Spinal cord (tissue), 9 donors: ENCODE measurements at regions not wholly inside any gene's neighbourhood (a gene's known extent, or its start where the extent isn't known, plus 50 kb on each side); places are given as distances from the start of the nearest gene placed in this dataset.
A peak's percentile ranks its signal among the peaks of the same experiment; 100 is the strongest.

ENCODE experiments used
- DNase-seq, 6 donors: peaks; one replicate each; pipeline versions ENCODE4 v3.0.0 to v3.0.0-alpha.2; 2013 to 2015; ENCODE audit warnings: low spot score in 6 of 6, low read depth in 4 of 6
- H3K27ac ChIP-seq: one replicate; pipeline ENCODE4 v1.5.1; 2013; ENCODE audit warnings: low read depth, low read length, control low read depth
- H3K27me3 ChIP-seq: one replicate; pipeline ENCODE4 v1.6.1; 2013; ENCODE audit warnings: low read length; ENCODE audit not compliant: control insufficient read depth, insufficient read depth
- H3K36me3 ChIP-seq: one replicate; pipeline ENCODE4 v1.6.1; 2013; ENCODE audit warnings: low read length; ENCODE audit not compliant: control insufficient read depth, insufficient read depth
- H3K4me1 ChIP-seq: one replicate; pipeline ENCODE4 v1.6.1; 2013; ENCODE audit warnings: low read length; ENCODE audit not compliant: control insufficient read depth, insufficient read depth
- H3K4me3 ChIP-seq: one replicate; pipeline ENCODE4 v1.5.1; 2013; ENCODE audit warnings: low read depth, low read length, control low read depth
- H3K9me3 ChIP-seq: one replicate; pipeline ENCODE4 v1.6.1; 2013; ENCODE audit warnings: low read length; ENCODE audit not compliant: control insufficient read depth, insufficient read depth
- WGBS: methylation state at CpG from one replicate; pipeline ENCODE4 v1.1.5; 2013; ENCODE audit warnings: missing lambda C conversion rate; ENCODE audit not compliant: insufficient coverage; 5-methylcytosine and 5-hydroxymethylcytosine counted together
- donor health status: healthy.

- H3K27ac ChIP-seq: no peak overlapping the region
- peak in 2 of 6 donors; percentile 49 to 71 for DNase-seq
- peaks cover 3% of the 10 kb centered on the region for H3K4me1 ChIP-seq
- H3K36me3 ChIP-seq: no peaks in the 10 kb centered on the region
- no peaks in the 10 kb centered on the region for H3K27me3 ChIP-seq
- no peaks in the 10 kb centered on the region for H3K9me3 ChIP-seq
- no peak overlapping the region for H3K4me3 ChIP-seq
- 11% methylated on average over 8 of the region's 11 CpGs for WGBS
Measured at GRCh38 chr6:88472851-88473525, 306.8 kb upstream of the CNR1 start.

GRCh38 chr6:88459643-88460042 lies 293.5 kb upstream of the CNR1 start:
- Histone ChIP-seq H3K4me1 (no peaks in the 10 kb centered on the region), H3K27ac (no peak overlapping the region), H3K9me3 (no peaks in the 10 kb centered on the region), H3K27me3 (no peaks in the 10 kb centered on the region), H3K36me3 (no peaks in the 10 kb centered on the region), H3K4me3 (no peak overlapping the region)
- WGBS: no CpG with 5 or more reads among the region's 1 CpG
- no peak for DNase-seq

GRCh38 chr6:88459189-88459588 lies 293.0 kb upstream of the CNR1 start:
- Histone ChIP-seq H3K27ac (no peak overlapping the region), H3K36me3 (no peaks in the 10 kb centered on the region), H3K4me1 (no peaks in the 10 kb centered on the region), H3K27me3 (no peaks in the 10 kb centered on the region), H3K9me3 (no peaks in the 10 kb centered on the region), H3K4me3 (no peak overlapping the region)
- peak in 2 of 6 donors; percentile 34 to 48 for DNase-seq
- WGBS: no CpG with 5 or more reads among the region's 1 CpG

GRCh38 chr6:88458662-88459061 lies 292.5 kb upstream of the CNR1 start:
- Histone ChIP-seq H3K27me3 (no peaks in the 10 kb centered on the region), H3K36me3 (no peaks in the 10 kb centered on the region), H3K9me3 (no peaks in the 10 kb centered on the region), H3K4me3 (no peak overlapping the region), H3K4me1 (no peaks in the 10 kb centered on the region), H3K27ac (no peak overlapping the region)
- WGBS: no CpG with 5 or more reads among the region's 3 CpGs
- peak in 1 of 6 donors; percentile 17 for DNase-seq

GRCh38 chr6:88456221-88456859 lies 290.2 kb upstream of the CNR1 start:
- no peaks in the 10 kb centered on the region for H3K36me3 ChIP-seq
- no peaks in the 10 kb centered on the region for H3K4me1 ChIP-seq
- no peak overlapping the region for H3K4me3 ChIP-seq
- no peaks in the 10 kb centered on the region for H3K9me3 ChIP-seq
- WGBS: no CpG with 5 or more reads among the region's 1 CpG
- no peaks in the 10 kb centered on the region for H3K27me3 ChIP-seq
- DNase-seq: no peak
- no peak overlapping the region for H3K27ac ChIP-seq

GRCh38 chr6:88455317-88455716 lies 289.2 kb upstream of the CNR1 start:
- Histone ChIP-seq H3K27ac (no peak overlapping the region), H3K9me3 (no peaks in the 10 kb centered on the region), H3K4me3 (no peak overlapping the region), H3K36me3 (no peaks in the 10 kb centered on the region), H3K27me3 (no peaks in the 10 kb centered on the region), H3K4me1 (no peaks in the 10 kb centered on the region)
- DNase-seq: peak in 1 of 6 donors; percentile 38
- whole genome bisulfite sequencing: 35% methylated on average over 2 of the region's 3 CpGs

- no peak overlapping the region for H3K27ac ChIP-seq
- H3K4me3 ChIP-seq: no peak overlapping the region
- DNase-seq: no peak
- H3K27me3 ChIP-seq: no peaks in the 10 kb centered on the region
- WGBS: 65% methylated on average over 2 of the region's 2 CpGs
- no peaks in the 10 kb centered on the region for H3K4me1 ChIP-seq
- no peaks in the 10 kb centered on the region for H3K36me3 ChIP-seq
- H3K9me3 ChIP-seq: no peaks in the 10 kb centered on the region
Measured at GRCh38 chr6:88454658-88455057, 288.5 kb upstream of the CNR1 start.

GRCh38 chr6:88449770-88450169 lies 283.6 kb upstream of the CNR1 start:
- Histone ChIP-seq H3K9me3 (no peaks in the 10 kb centered on the region), H3K27ac (no peak overlapping the region), H3K27me3 (no peaks in the 10 kb centered on the region), H3K4me1 (no peaks in the 10 kb centered on the region), H3K36me3 (no peaks in the 10 kb centered on the region), H3K4me3 (no peak overlapping the region)
- WGBS: 80% methylated on average over 1 of the region's 3 CpGs
- no peak for DNase-seq

GRCh38 chr6:88445188-88445965 lies 279.2 kb upstream of the CNR1 start:
- 50% methylated on average over 1 of the region's 2 CpGs for WGBS
- no peaks in the 10 kb centered on the region for H3K9me3 ChIP-seq
- no peaks in the 10 kb centered on the region for H3K27me3 ChIP-seq
- H3K36me3 ChIP-seq: no peaks in the 10 kb centered on the region
- peak in 1 of 6 donors; percentile 48 for DNase-seq
- no peak overlapping the region for H3K27ac ChIP-seq
- H3K4me3 ChIP-seq: no peak overlapping the region
- no peaks in the 10 kb centered on the region for H3K4me1 ChIP-seq
